IMR-90 (cell line): ENCODE measurements at regions not wholly inside any gene's neighbourhood (a gene's known extent, or its start where the extent isn't known, plus 50 kb on each side); places are given as distances from the start of the nearest gene placed in this dataset.

Source experiments
- ATAC-seq: fragments of 200-7000 bp; cut with Tn5 transposase; 2 replicates; pipeline ENCODE4 v1.9.1; 2020; ENCODE audit warnings: low read depth, mild to moderate bottlenecking, moderate library complexity
- BruUV-seq: library from RNA; stranded (reverse); fragments of 400-500 nt; replicated peaks from 2 replicates; lab custom pipeline; 2021; lab: Mats Ljungman, UMichigan
- CTCF ChIA-PET: fragments of 300-600 bp; formaldehyde crosslinking; extraction: SDS; loops from one replicate; lab custom pipeline; 2021; ENCODE audit warnings: antibody characterized with exemption; lab: Yijun Ruan, JAX
- POLR2A ChIA-PET: fragments of 300-600 bp; sonication (Branson Sonifier 250); formaldehyde crosslinking; loops from one replicate; lab custom pipeline; 2022; ENCODE audit warnings: antibody characterized with exemption; ENCODE audit not compliant: unreplicated experiment; lab: Charles Lee
- DNase-seq: peaks from one replicate; pipeline ENCODE4 v3.0.0; 2013
- H2AFZ ChIP-seq: replicated peaks from 2 replicates; pipeline ENCODE3; 2013; ENCODE audit warnings: low read length, mild to moderate bottlenecking; ENCODE audit not compliant: poor library complexity
- H2AK5ac ChIP-seq: 2 replicates; pipeline ENCODE4 v1.6.1; 2013; ENCODE audit warnings: low read depth, low read length, inconsistent platforms
- H2AK9ac ChIP-seq: replicated peaks from 2 replicates; pipeline ENCODE3; 2013; ENCODE audit warnings: mild to moderate bottlenecking, low read depth, low read length, moderate library complexity; ENCODE audit not compliant: poor library complexity
- H2BK120ac ChIP-seq: 2 replicates; pipeline ENCODE4 v1.6.1; 2013; ENCODE audit warnings: low read depth, low read length, inconsistent platforms
- H2BK15ac ChIP-seq: 3 replicates; pipeline ENCODE4 v1.6.1; 2013; ENCODE audit warnings: low read depth, low read length, inconsistent platforms
- H2BK20ac ChIP-seq: 2 replicates; pipeline ENCODE4 v1.6.1; 2013; ENCODE audit warnings: low read depth, mild to moderate bottlenecking, inconsistent platforms, low read length, moderate library complexity
- H2BK5ac ChIP-seq: 2 replicates; pipeline ENCODE4 v1.6.1; 2013; ENCODE audit warnings: mild to moderate bottlenecking, low read depth, low read length, inconsistent platforms; ENCODE audit not compliant: poor library complexity, severe bottlenecking
- H3K14ac ChIP-seq: replicated peaks from 2 replicates; pipeline ENCODE4 v1.6.1; 2013; ENCODE audit warnings: low read depth, low read length, inconsistent platforms
- H3K18ac ChIP-seq: 2 replicates; pipeline ENCODE4 v1.6.1; 2013; ENCODE audit warnings: low read depth, low read length, control low read depth
- H3K23ac ChIP-seq: 2 replicates; pipeline ENCODE4 v1.6.1; 2013; ENCODE audit warnings: low read depth, low read length, inconsistent platforms
- H3K27ac ChIP-seq: 2 replicates; pipeline ENCODE4 v1.5.1; 2013; ENCODE audit warnings: mild to moderate bottlenecking, control low read depth, low read length; ENCODE audit not compliant: insufficient read depth
- H3K27me3 ChIP-seq: 2 replicates; pipeline ENCODE4 v1.6.1; 2013; ENCODE audit warnings: low read length; ENCODE audit not compliant: control insufficient read depth, insufficient read depth
- H3K36me3 ChIP-seq: 2 replicates; pipeline ENCODE4 v1.6.1; 2013; ENCODE audit warnings: low read length, mixed read lengths; ENCODE audit not compliant: control insufficient read depth, insufficient read depth
- H3K4ac ChIP-seq: 2 replicates; pipeline ENCODE4 v1.6.1; 2013; ENCODE audit warnings: low read depth, low read length, inconsistent platforms
- H3K4me1 ChIP-seq: 2 replicates; pipeline ENCODE4 v1.6.1; 2013; ENCODE audit warnings: low read length, mixed read lengths; ENCODE audit not compliant: control insufficient read depth, insufficient read depth
- H3K4me2 ChIP-seq: 2 replicates; pipeline ENCODE4 v1.6.1; 2013; ENCODE audit warnings: low read depth, mild to moderate bottlenecking, control low read depth, low read length, moderate library complexity
- H3K4me3 ChIP-seq: 2 replicates; pipeline ENCODE4 v1.5.1; 2013; ENCODE audit warnings: low read depth, mild to moderate bottlenecking, control low read depth, low read length, moderate library complexity; ENCODE audit not compliant: insufficient read depth
- H3K56ac ChIP-seq: 2 replicates; pipeline ENCODE4 v1.6.1; 2013; ENCODE audit warnings: low read length, inconsistent platforms; ENCODE audit not compliant: insufficient read depth; ENCODE audit errors: extremely low read depth
- H3K79me1 ChIP-seq, 2 experiments: 2 replicates each; pipeline ENCODE4 v1.6.1; 2013; ENCODE audit warnings: low read length in 2 of 2, inconsistent platforms in 1 of 2, low read depth in 1 of 2
- H3K9ac ChIP-seq: 2 replicates; pipeline ENCODE4 v1.6.1; 2013; ENCODE audit warnings: low read depth, low read length, control low read depth
- H3K9me1 ChIP-seq: 2 replicates; pipeline ENCODE4 v1.6.1; 2013; ENCODE audit warnings: low read length, inconsistent platforms; ENCODE audit not compliant: insufficient read depth
- H3K9me3 ChIP-seq: 2 replicates; pipeline ENCODE4 v1.6.1; 2013; ENCODE audit warnings: low read length; ENCODE audit not compliant: control insufficient read depth, insufficient read depth
- H4K20me1 ChIP-seq: 2 replicates; pipeline ENCODE4 v1.6.1; 2013; ENCODE audit warnings: low read length, inconsistent platforms; ENCODE audit not compliant: insufficient read depth
- H4K5ac ChIP-seq: 2 replicates; pipeline ENCODE4 v1.6.1; 2013; ENCODE audit warnings: mild to moderate bottlenecking, low read depth, low read length, control low read depth
- H4K8ac ChIP-seq, 2 experiments: 2 replicates each; pipeline ENCODE4 v1.6.1; 2013; ENCODE audit warnings: low read depth in 2 of 2, low read length in 2 of 2, control low read depth in 1 of 2, inconsistent platforms in 1 of 2
- H4K91ac ChIP-seq: 2 replicates; pipeline ENCODE4 v1.6.1; 2013; ENCODE audit warnings: low read depth, low read length, inconsistent platforms; ENCODE audit not compliant: insufficient read depth
- BHLHE40 ChIP-seq: fragments of 150-350 bp; IDR thresholded peaks from 2 replicates; pipeline ENCODE4 v1.6.1; 2016; ENCODE audit warnings: mild to moderate bottlenecking, low read depth, low read length
- CEBPB ChIP-seq: IDR thresholded peaks from 2 replicates; pipeline ENCODE4 v1.6.1; 2012; ENCODE audit warnings: low read depth, low read length, improper control_type of control experiment
- CTCF ChIP-seq: conservative IDR thresholded peaks from 2 replicates; pipeline ENCODE4 v1.5.1; 2012; ENCODE audit warnings: mild to moderate bottlenecking, low read depth, low read length, improper control_type of control experiment
- ELK1 ChIP-seq: fragments of 150-350 bp; IDR thresholded peaks from 2 replicates; pipeline ENCODE4 v1.6.1; 2016; ENCODE audit warnings: low read depth, mild to moderate bottlenecking, low read length, moderate library complexity, borderline replicate concordance
- FOS ChIP-seq: fragments of 150-350 bp; IDR thresholded peaks from 2 replicates; pipeline ENCODE4 v1.6.1; 2016; ENCODE audit warnings: low read depth, low read length
- MAFK ChIP-seq: IDR thresholded peaks from 2 replicates; pipeline ENCODE4 v1.6.1; 2012; ENCODE audit warnings: low read depth, low read length, improper control_type of control experiment
- MAZ ChIP-seq: IDR thresholded peaks from 2 replicates; pipeline ENCODE4 v1.6.1; 2012; ENCODE audit warnings: low read depth, mild to moderate bottlenecking, low read length, improper control_type of control experiment, moderate library complexity, borderline replicate concordance
- MXI1 ChIP-seq: IDR thresholded peaks from 2 replicates; pipeline ENCODE4 v1.6.1; 2012; ENCODE audit warnings: low read depth, mild to moderate bottlenecking, low read length, moderate library complexity, borderline replicate concordance
- NFE2L2 ChIP-seq: fragments of 150-350 bp; IDR thresholded peaks from 2 replicates; pipeline ENCODE4 v1.6.1; 2016; ENCODE audit warnings: low read depth, mild to moderate bottlenecking, low read length
- POLR2A ChIP-seq: IDR thresholded peaks from 2 replicates; pipeline ENCODE4 v1.6.1; 2012; ENCODE audit warnings: mild to moderate bottlenecking, low read depth, low read length
- RAD21 ChIP-seq: IDR thresholded peaks from 2 replicates; pipeline ENCODE4 v1.6.1; 2012; ENCODE audit warnings: low read length, improper control_type of control experiment
- RCOR1 ChIP-seq: IDR thresholded peaks from 2 replicates; pipeline ENCODE4 v1.6.1; 2012; ENCODE audit warnings: mild to moderate bottlenecking, low read length, improper control_type of control experiment; ENCODE audit not compliant: insufficient replicate concordance
- RFX5 ChIP-seq: IDR thresholded peaks from 2 replicates; pipeline ENCODE4 v1.8.0; 2012; ENCODE audit warnings: low read depth, mild to moderate bottlenecking, low read length, moderate library complexity
- SMC3 ChIP-seq: fragments of 150-350 bp; IDR thresholded peaks from 2 replicates; pipeline ENCODE4 v1.6.1; 2016; ENCODE audit warnings: low read depth, mild to moderate bottlenecking, antibody characterized with exemption, low read length, moderate library complexity
- USF2 ChIP-seq: fragments of 150-350 bp; IDR thresholded peaks from 2 replicates; pipeline ENCODE4 v1.6.1; 2017; ENCODE audit warnings: mild to moderate bottlenecking, antibody characterized with exemption, low read length, low read depth
- WGBS, 2 experiments: methylation state at CpG; one replicate each; pipeline versions ENCODE4 v1.1.5 to v1.1.7; 2013; ENCODE audit warnings: missing lambda C conversion rate in 2 of 2; ENCODE audit not compliant: insufficient read length in 1 of 2; ENCODE audit errors: extremely low coverage in 2 of 2; 5-methylcytosine and 5-hydroxymethylcytosine counted together
- dilution Hi-C: fragments of 300-500 bp; cut with HindIII; formaldehyde crosslinking; loops from one replicate; pipeline ENCODE4 v1.14.3; 2018; ENCODE audit warnings: low sequenced_read_pairs; ENCODE audit not compliant: unreplicated experiment
- in situ Hi-C: fragments of 300-500 bp; cut with MboI; formaldehyde crosslinking; loops from 3 replicates; pipeline ENCODE4 v1.14.3; 2019; ENCODE audit warnings: low sequenced_read_pairs, inconsistent platforms, mixed read lengths
- intact Hi-C: fragments of 100-400 bp; cut with micrococcal nuclease; formaldehyde crosslinking; loops from 2 replicates; pipeline ENCODE4 v1.10.0; 2022

- no peak overlapping the region for H2BK15ac ChIP-seq
- dilution Hi-C loops: no loop called here
- TF ChIP-seq MAZ (no peak), BHLHE40 (no peak), SMC3 (no peak), NFE2L2 (no peak), CEBPB (no peak), MAFK (no peak), POLR2A (no peak), RAD21 (no peak), FOS (no peak), ELK1 (no peak), CTCF (no peak), RCOR1 (no peak), MXI1 (no peak), USF2 (no peak), RFX5 (no peak)
- intact Hi-C loops: no loop called here
- no peak overlapping the region for H3K4me3 ChIP-seq
- H2BK20ac ChIP-seq: no peak overlapping the region
- WGBS, 2 experiments: 100% methylated on average over 1 of the region's 2 CpGs; no CpG with 5 or more reads in 1 of the 2 experiments
- H3K4ac ChIP-seq: no peak overlapping the region
- in situ Hi-C loops: no loop called here
- BruUV-seq: no TSS peak
- no peak overlapping the region for H3K27ac ChIP-seq
- no peak overlapping the region for H4K5ac ChIP-seq
- H2AFZ ChIP-seq: no peak overlapping the region
- no peak overlapping the region for H4K91ac ChIP-seq
- no peak overlapping the region for H3K14ac ChIP-seq
- no peak overlapping the region for H3K56ac ChIP-seq
- ChIA-PET POLR2A (no interaction called here), CTCF (no interaction called here)
- H4K8ac ChIP-seq: no peak overlapping the region
- H2BK120ac ChIP-seq: no peak overlapping the region
- H3K9ac ChIP-seq: no peak overlapping the region
- no peak overlapping the region for H3K18ac ChIP-seq
- H2BK5ac ChIP-seq: no peak overlapping the region
- no peaks in the 10 kb centered on the region for H3K27me3 ChIP-seq
- DNase-seq: no peak
- no peaks in the 10 kb centered on the region for H4K20me1 ChIP-seq
- no peak overlapping the region for H2AK9ac ChIP-seq
- H3K9me1 ChIP-seq: no peaks in the 10 kb centered on the region
- no peak overlapping the region for H3K4me2 ChIP-seq
- H3K79me1 ChIP-seq: no peaks in the 10 kb centered on the region
- no peak overlapping the region for H3K23ac ChIP-seq
- no peaks in the 10 kb centered on the region for H3K36me3 ChIP-seq
- 0 out of 2 replicates have a peak, but pooled peaks cover 2% of the 10 kb centered on the region for H3K9me3 ChIP-seq
- no peak for ATAC-seq
- H3K4me1 ChIP-seq: peaks cover 4% of the 10 kb centered on the region
- H2AK5ac ChIP-seq: no peak overlapping the region
These were observed 120.0 kb upstream of the TBL1XR1 start for GRCh38 chr3:177317247-177317646.
